GM23248 (cell line): ENCODE measurements at regions not wholly inside any gene's neighbourhood (a gene's known extent, or its start where the extent isn't known, plus 50 kb on each side); places are given as distances from the start of the nearest gene placed in this dataset.

Source experiments
- EZH2 ChIP-seq: fragments of 200-600 bp; sonication (generic); IDR thresholded peaks from 2 replicates; pipeline ENCODE4 v1.6.1; 2018; ENCODE audit warnings: antibody characterized with exemption, mild to moderate bottlenecking; ENCODE audit not compliant: insufficient read depth, poor library complexity, severe bottlenecking
- EZH2phosphoT487 ChIP-seq: fragments of 200-600 bp; sonication (generic); IDR thresholded peaks from 2 replicates; pipeline ENCODE4 v1.6.1; 2018; ENCODE audit warnings: antibody characterized with exemption, moderate library complexity, mild to moderate bottlenecking, low read depth; ENCODE audit not compliant: insufficient read depth

GRCh38 chr4:55017406-55017805 lies 108.0 kb downstream of the KDR start:
- no peak for TF ChIP-seq EZH2
- no peak for TF ChIP-seq EZH2phosphoT487
